ENCODE measurements at regions not wholly inside any gene's neighbourhood (a gene's known extent, or its start where the extent isn't known, plus 50 kb on each side); places are given as distances from the start of the nearest gene placed in this dataset.

- TF ChIP-seq EZH2 (optimal IDR thresholded peaks at IDR 0.05; ENCODE audit: low read depth, low read length) (no peak), CTCF (IDR thresholded peaks at IDR 0.05; ENCODE audit: low read length) (no peak)
Observed at GRCh38 chr16:61595605-61596004, 440.6 kb downstream of the CDH8 start.
